Ascending aorta (tissue), 2 donors: ENCODE measurements at regions not wholly inside any gene's neighbourhood (a gene's known extent, or its start where the extent isn't known, plus 50 kb on each side); places are given as distances from the start of the nearest gene placed in this dataset.
"Not testable (repeated sequence)": the region's sequence is repeated elsewhere in the genome, so short reads cannot be mapped to it uniquely, and the experiment has no call there.

Experiments
- DNase-seq, 2 donors: peaks; one replicate each; pipeline ENCODE4 v3.0.0-alpha.2; 2019; ENCODE audit warnings: low spot score in 2 of 2
- H3K27ac ChIP-seq, 2 donors: fragments of 200-600 bp; sonication (generic); one replicate each; pipeline ENCODE4 v1.5.1; 2016 to 2017; ENCODE audit warnings: mild to moderate bottlenecking in 1 of 2
- H3K27me3 ChIP-seq: fragments of 200-600 bp; sonication (generic); one replicate; pipeline ENCODE4 v1.5.1; 2017
- H3K36me3 ChIP-seq, 2 donors: fragments of 200-600 bp; sonication (generic); one replicate each; pipeline ENCODE4 v1.5.1; 2016
- H3K4me1 ChIP-seq, 2 donors: fragments of 200-600 bp; sonication (generic); one replicate each; pipeline ENCODE4 v1.5.1; 2016 to 2017; ENCODE audit warnings: mild to moderate bottlenecking in 1 of 2
- H3K4me3 ChIP-seq, 2 donors: fragments of 200-600 bp; sonication (generic); one replicate each; pipeline ENCODE4 v1.5.1; 2016 to 2017; ENCODE audit warnings: mild to moderate bottlenecking in 1 of 2
- H3K9me3 ChIP-seq, 2 donors: fragments of 200-600 bp; sonication (generic); one replicate each; pipeline ENCODE4 v1.5.1; 2016
- intact Hi-C: fragments of 100-400 bp; cut with DNase I; formaldehyde crosslinking; loops from one replicate; pipeline ENCODE4 v1.15.1; 2023
- TF ChIP-seq, protein P1 (sequence below), 3 experiments: fragments of 200-600 bp in 2 of 3; fragments of 450-650 bp in 1 of 3; sonication (generic) in 2 of 3; IDR thresholded peaks; one replicate each; pipeline ENCODE4 v1.5.1; 2016 to 2019; ENCODE audit warnings: antibody characterized with exemption in 3 of 3, mild to moderate bottlenecking in 1 of 3, moderate library complexity in 1 of 3

DNA sequence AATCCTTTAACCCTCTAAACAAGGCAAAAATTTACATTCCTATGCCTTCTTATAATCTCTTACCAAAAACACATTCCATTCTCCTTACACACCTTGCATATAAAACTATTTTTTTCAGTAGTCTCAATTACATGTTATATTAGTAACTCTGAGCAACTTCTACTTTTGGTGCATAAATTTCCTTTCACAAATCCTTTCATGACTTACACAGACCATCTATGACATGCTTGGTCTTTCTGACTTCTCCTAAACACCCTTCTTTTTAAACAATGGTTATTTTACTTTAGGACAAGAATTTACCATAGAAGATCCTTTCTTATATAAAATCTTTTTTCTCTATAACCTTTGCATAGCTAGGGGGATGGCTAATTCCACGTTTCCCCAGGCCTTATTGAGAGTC, 208.0 kb upstream of the ARRDC3 start:
- Histone ChIP-seq H3K36me3 (no peaks in the 10 kb centered on the region), H3K4me1 (no peaks in the 10 kb centered on the region), H3K4me3 (no peak overlapping the region), H3K27me3 (no peaks in the 10 kb centered on the region), H3K9me3 (no peaks in the 10 kb centered on the region), H3K27ac (no peak overlapping the region)
- intact Hi-C loops: no loop called here
- DNase-seq: no peak
- TF ChIP-seq, protein P1, sequence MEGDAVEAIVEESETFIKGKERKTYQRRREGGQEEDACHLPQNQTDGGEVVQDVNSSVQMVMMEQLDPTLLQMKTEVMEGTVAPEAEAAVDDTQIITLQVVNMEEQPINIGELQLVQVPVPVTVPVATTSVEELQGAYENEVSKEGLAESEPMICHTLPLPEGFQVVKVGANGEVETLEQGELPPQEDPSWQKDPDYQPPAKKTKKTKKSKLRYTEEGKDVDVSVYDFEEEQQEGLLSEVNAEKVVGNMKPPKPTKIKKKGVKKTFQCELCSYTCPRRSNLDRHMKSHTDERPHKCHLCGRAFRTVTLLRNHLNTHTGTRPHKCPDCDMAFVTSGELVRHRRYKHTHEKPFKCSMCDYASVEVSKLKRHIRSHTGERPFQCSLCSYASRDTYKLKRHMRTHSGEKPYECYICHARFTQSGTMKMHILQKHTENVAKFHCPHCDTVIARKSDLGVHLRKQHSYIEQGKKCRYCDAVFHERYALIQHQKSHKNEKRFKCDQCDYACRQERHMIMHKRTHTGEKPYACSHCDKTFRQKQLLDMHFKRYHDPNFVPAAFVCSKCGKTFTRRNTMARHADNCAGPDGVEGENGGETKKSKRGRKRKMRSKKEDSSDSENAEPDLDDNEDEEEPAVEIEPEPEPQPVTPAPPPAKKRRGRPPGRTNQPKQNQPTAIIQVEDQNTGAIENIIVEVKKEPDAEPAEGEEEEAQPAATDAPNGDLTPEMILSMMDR (IDR thresholded peaks at IDR 0.05): no peak

DNA sequence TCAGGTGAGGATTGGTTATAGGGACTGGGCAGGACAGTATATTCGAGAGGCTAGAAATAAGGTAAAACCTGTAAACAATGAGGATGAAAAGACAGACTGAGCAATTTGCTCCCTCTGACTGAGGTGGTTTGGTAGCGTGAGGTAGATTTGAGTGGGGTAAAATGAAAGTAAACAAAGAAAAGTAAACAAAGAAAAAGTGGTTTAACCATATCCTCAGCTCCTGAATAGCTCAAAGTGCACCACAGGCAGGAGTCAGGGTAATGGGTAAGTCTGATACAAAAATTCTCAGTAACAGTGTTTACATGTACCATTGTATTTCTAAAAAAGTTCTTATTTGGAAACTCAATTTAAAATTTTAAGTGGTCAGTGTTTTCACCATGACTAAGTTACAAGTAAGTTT, 203.1 kb upstream of the ARRDC3 start:
- TF ChIP-seq, protein P1 (IDR thresholded peaks at IDR 0.05): no peak
- H3K36me3 ChIP-seq: no peaks in the 10 kb centered on the region
- intact Hi-C loops: no loop called here

DNA sequence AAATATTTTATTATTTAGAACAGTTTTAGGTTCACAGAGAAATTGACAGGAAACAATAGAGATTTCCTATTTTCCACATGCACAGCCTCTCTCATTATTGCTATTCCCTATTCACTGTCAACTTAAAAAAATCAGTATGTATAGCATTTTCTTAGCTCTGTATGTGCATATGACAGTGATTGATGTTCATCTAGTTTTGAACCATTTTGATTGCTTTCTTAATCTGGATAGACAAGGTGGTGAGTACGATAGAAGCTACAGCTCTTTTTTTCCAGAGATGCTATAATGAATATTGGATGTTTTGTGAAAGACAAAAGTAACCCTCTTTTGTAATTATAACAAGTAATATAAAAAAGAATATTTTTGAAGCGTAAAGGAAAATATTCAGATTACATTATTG, 201.2 kb upstream of the ARRDC3 start:
- Histone ChIP-seq H3K9me3 (no peaks in the 10 kb centered on the region), H3K4me1 (no peaks in the 10 kb centered on the region), H3K4me3 (no peak overlapping the region), H3K27me3 (no peaks in the 10 kb centered on the region), H3K27ac (no peak overlapping the region), H3K36me3 (no peaks in the 10 kb centered on the region)
- intact Hi-C loops: no loop called here
- no peak for DNase-seq
- TF ChIP-seq, protein P1 (IDR thresholded peaks at IDR 0.05): no peak

More for the DNA sequence above, 203.1 kb upstream of the ARRDC3 start:
- Histone ChIP-seq H3K27ac (no peak overlapping the region), H3K4me1 (no peaks in the 10 kb centered on the region), H3K4me3 (no peak overlapping the region), H3K27me3 (no peaks in the 10 kb centered on the region), H3K9me3 (no peaks in the 10 kb centered on the region)
- DNase-seq: no peak

DNA sequence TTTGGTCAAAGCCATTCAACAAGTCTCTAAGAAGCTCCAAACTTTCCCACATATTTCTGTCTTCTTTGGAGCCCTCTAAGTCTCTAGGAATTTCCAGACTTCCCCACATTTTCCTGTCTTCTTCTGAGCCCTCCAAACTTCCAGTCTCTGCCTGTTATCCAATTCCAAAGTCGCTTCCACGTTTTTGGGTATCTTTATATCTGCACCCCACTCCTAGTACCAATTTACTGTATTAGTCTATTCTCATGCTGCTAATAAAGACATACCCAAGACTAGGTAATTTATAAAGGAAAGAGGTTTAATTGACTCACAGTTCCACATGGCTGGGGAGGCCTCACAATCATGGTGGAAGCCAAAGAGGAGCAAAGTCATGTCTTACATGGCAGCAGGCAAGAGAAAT, 182.9 kb upstream of the ARRDC3 start:
- H3K4me3 ChIP-seq, H3K27me3 ChIP-seq, DNase-seq, intact Hi-C loops, H3K36me3 ChIP-seq, H3K27ac ChIP-seq, H3K4me1 ChIP-seq: not testable (repeated sequence)
- peaks cover 0 to 14% of the 10 kb centered on the region in 2 donors for H3K9me3 ChIP-seq

DNA sequence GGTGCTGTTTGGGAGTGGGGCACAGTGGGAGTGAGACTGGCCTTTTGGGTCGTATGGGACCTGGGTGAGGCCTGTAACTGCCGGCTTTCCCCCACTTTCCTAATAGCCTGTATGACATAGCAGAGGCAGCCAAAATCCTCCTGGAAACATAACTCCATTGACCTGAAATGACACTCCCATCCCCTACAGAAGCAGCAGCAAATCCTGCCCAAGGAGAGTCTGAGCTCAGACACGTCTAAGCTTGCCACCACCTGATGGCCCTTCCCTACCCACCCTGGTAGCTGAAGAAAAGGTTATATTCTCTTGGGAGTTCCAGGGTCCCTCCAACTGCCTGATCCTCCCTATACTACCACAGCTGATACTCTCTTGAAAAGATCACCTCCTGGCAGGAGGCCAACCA, 179.8 kb upstream of the ARRDC3 start:
- no peak overlapping the region for H3K27ac ChIP-seq
- H3K4me1 ChIP-seq: no peaks in the 10 kb centered on the region
- no peaks in the 10 kb centered on the region for H3K36me3 ChIP-seq
- no peak overlapping the region for H3K4me3 ChIP-seq
- TF ChIP-seq, protein P1 (IDR thresholded peaks at IDR 0.05): no peak
- intact Hi-C loops: no loop called here
- peaks cover 0 to 14% of the 10 kb centered on the region in 2 donors for H3K9me3 ChIP-seq
- no peak for DNase-seq
- no peaks in the 10 kb centered on the region for H3K27me3 ChIP-seq

DNA sequence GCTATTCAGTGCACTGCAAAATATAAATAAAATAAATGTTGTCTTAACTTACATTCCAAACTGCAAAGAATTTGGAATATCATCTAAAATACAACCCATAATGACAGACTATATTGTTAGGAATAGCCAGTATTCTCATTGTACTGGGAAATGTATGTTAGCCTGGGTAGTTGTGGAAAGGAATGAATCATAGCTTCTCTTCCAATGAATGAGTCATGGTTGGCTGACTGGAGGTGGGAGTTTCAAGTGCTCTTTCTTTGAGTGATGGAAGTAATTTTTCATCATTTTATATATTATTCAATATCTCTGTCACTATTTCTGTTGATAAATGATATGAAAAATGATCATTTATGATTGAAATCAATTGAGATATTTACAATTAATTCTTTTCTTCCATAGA, 158.6 kb upstream of the ARRDC3 start:
- Histone ChIP-seq H3K27me3 (no peaks in the 10 kb centered on the region), H3K4me1 (no peaks in the 10 kb centered on the region), H3K9me3 (peaks cover 0 to 8% of the 10 kb centered on the region in 2 donors), H3K36me3 (no peaks in the 10 kb centered on the region), H3K27ac (no peak overlapping the region), H3K4me3 (no peak overlapping the region)
- intact Hi-C loops: no loop called here
- no peak for DNase-seq
- TF ChIP-seq, protein P1 (IDR thresholded peaks at IDR 0.05): no peak
